MM.1S (cell line): ENCODE measurements at regions not wholly inside any gene's neighbourhood (a gene's known extent, or its start where the extent isn't known, plus 50 kb on each side); places are given as distances from the start of the nearest gene placed in this dataset.

Source experiments
- DNase-seq: peaks from one replicate; pipeline ENCODE4 v3.0.0-alpha.2; 2015
- H2AFZ ChIP-seq: fragments of 300-600 bp; sonication (generic); 2 replicates; pipeline ENCODE4 v1.6.0; 2016; ENCODE audit warnings: antibody characterized with exemption, low read length
- H3F3A ChIP-seq: fragments of 300-600 bp; sonication (generic); 2 replicates; pipeline ENCODE4 v1.6.1; 2016; ENCODE audit warnings: mild to moderate bottlenecking, antibody characterized with exemption, low read length, moderate library complexity, mixed read lengths; ENCODE audit not compliant: insufficient read depth
- H3K27ac ChIP-seq: fragments of 300-600 bp; sonication (generic); 2 replicates; pipeline ENCODE4 v1.5.1; 2016; ENCODE audit warnings: mild to moderate bottlenecking, low read length
- H3K27me3 ChIP-seq: fragments of 300-600 bp; sonication (generic); replicated peaks from 2 replicates; pipeline ENCODE4 v1.6.0; 2016; ENCODE audit warnings: low read length; ENCODE audit not compliant: insufficient read depth
- H3K36me3 ChIP-seq: fragments of 300-600 bp; sonication (generic); replicated peaks from 2 replicates; pipeline ENCODE4 v1.6.1; 2016; ENCODE audit warnings: mild to moderate bottlenecking, low read length, mixed read lengths; ENCODE audit not compliant: insufficient read depth
- H3K4me1 ChIP-seq: fragments of 300-600 bp; sonication (generic); 2 replicates; pipeline ENCODE4 v1.6.1; 2016; ENCODE audit warnings: low read length, mixed read lengths
- H3K4me2 ChIP-seq: fragments of 300-600 bp; sonication (generic); 2 replicates; pipeline ENCODE4 v1.6.0; 2016; ENCODE audit warnings: low read depth, low read length
- H3K4me3 ChIP-seq: fragments of 300-600 bp; sonication (generic); 2 replicates; pipeline ENCODE4 v1.5.1; 2016; ENCODE audit warnings: low read length, mixed read lengths
- H3K79me2 ChIP-seq: fragments of 300-600 bp; sonication (generic); 2 replicates; pipeline ENCODE4 v1.6.1; 2016; ENCODE audit warnings: mixed run types, low read length, mixed read lengths
- H3K9ac ChIP-seq: fragments of 300-600 bp; sonication (generic); 2 replicates; pipeline ENCODE4 v1.6.1; 2016; ENCODE audit warnings: low read length, mixed read lengths
- H3K9me2 ChIP-seq: fragments of 300-600 bp; sonication (generic); replicated peaks from 2 replicates; pipeline ENCODE4 v1.6.1; 2016; ENCODE audit warnings: mild to moderate bottlenecking, low read length, mixed read lengths; ENCODE audit not compliant: insufficient read depth
- H3K9me3 ChIP-seq: fragments of 300-600 bp; sonication (generic); replicated peaks from 2 replicates; pipeline ENCODE4 v1.6.1; 2016; ENCODE audit warnings: mild to moderate bottlenecking, low read length, mixed read lengths; ENCODE audit not compliant: insufficient read depth
- H4K20me1 ChIP-seq: fragments of 300-600 bp; sonication (generic); 2 replicates; pipeline ENCODE4 v1.6.1; 2016; ENCODE audit warnings: mild to moderate bottlenecking, low read length, moderate library complexity, mixed read lengths; ENCODE audit not compliant: insufficient read depth
- EZH2 ChIP-seq: fragments of 300-600 bp; sonication (generic); optimal IDR thresholded peaks from 2 replicates; pipeline ENCODE3; 2017; ENCODE audit warnings: low read depth, mild to moderate bottlenecking, antibody characterized with exemption, low read length, mixed read lengths
- EZH2phosphoT487 ChIP-seq: fragments of 300-600 bp; sonication (generic); IDR thresholded peaks from 2 replicates; pipeline ENCODE4 v1.6.1; 2018; ENCODE audit warnings: antibody characterized with exemption, low read length
- TF ChIP-seq, protein P1 (sequence below): fragments of 300-600 bp; sonication (generic); IDR thresholded peaks from 2 replicates; pipeline ENCODE4 v1.5.1; 2016; ENCODE audit warnings: antibody characterized with exemption, low read length, mixed read lengths

GRCh38 chr20:24131684-24132083 lies 143.1 kb upstream of the GGTLC1 start:
- H3K36me3 ChIP-seq, result no peaks in the 10 kb centered on the region
- H3K79me2 ChIP-seq, result no peaks in the 10 kb centered on the region
- H3K9ac ChIP-seq, result no peak overlapping the region
- no peak overlapping the region for H3K4me3 ChIP-seq
- H3K27ac ChIP-seq, result no peak overlapping the region
- TF ChIP-seq, protein P1, sequence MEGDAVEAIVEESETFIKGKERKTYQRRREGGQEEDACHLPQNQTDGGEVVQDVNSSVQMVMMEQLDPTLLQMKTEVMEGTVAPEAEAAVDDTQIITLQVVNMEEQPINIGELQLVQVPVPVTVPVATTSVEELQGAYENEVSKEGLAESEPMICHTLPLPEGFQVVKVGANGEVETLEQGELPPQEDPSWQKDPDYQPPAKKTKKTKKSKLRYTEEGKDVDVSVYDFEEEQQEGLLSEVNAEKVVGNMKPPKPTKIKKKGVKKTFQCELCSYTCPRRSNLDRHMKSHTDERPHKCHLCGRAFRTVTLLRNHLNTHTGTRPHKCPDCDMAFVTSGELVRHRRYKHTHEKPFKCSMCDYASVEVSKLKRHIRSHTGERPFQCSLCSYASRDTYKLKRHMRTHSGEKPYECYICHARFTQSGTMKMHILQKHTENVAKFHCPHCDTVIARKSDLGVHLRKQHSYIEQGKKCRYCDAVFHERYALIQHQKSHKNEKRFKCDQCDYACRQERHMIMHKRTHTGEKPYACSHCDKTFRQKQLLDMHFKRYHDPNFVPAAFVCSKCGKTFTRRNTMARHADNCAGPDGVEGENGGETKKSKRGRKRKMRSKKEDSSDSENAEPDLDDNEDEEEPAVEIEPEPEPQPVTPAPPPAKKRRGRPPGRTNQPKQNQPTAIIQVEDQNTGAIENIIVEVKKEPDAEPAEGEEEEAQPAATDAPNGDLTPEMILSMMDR, result no peak
- TF ChIP-seq EZH2phosphoT487, result no peak
- TF ChIP-seq EZH2, result no peak
- no peaks in the 10 kb centered on the region for H3F3A ChIP-seq
- H3K27me3 ChIP-seq, result no peaks in the 10 kb centered on the region
- H2AFZ ChIP-seq, result no peak overlapping the region
- no peak for DNase-seq
- no peaks in the 10 kb centered on the region for H4K20me1 ChIP-seq
- no peak overlapping the region for H3K4me2 ChIP-seq
- no peaks in the 10 kb centered on the region for H3K9me3 ChIP-seq
- H3K4me1 ChIP-seq, result peaks cover 7% of the 10 kb centered on the region; the same call in 1 of the 2 replicates
- no peaks in the 10 kb centered on the region for H3K9me2 ChIP-seq

- no peak for DNase-seq
- Histone ChIP-seq H3K79me2 (no peaks in the 10 kb centered on the region), H3F3A (no peaks in the 10 kb centered on the region), H3K36me3 (no peaks in the 10 kb centered on the region), H3K9ac (no peak overlapping the region), H3K27me3 (no peaks in the 10 kb centered on the region), H2AFZ (no peak overlapping the region), H3K4me1 (peaks cover 7% of the 10 kb centered on the region; the same call in 1 of the 2 replicates), H3K27ac (no peak overlapping the region), H3K9me3 (no peaks in the 10 kb centered on the region), H3K4me2 (no peak overlapping the region), H4K20me1 (no peaks in the 10 kb centered on the region), H3K9me2 (no peaks in the 10 kb centered on the region), H3K4me3 (no peak overlapping the region)
- TF ChIP-seq EZH2 (no peak), EZH2phosphoT487 (no peak)
- TF ChIP-seq, protein P1, result no peak
Observed at GRCh38 chr20:24131281-24131680, 142.7 kb upstream of the GGTLC1 start.

- Histone ChIP-seq H3K36me3 (no peaks in the 10 kb centered on the region), H3K4me2 (no peak overlapping the region), H3K9me2 (no peaks in the 10 kb centered on the region), H4K20me1 (no peaks in the 10 kb centered on the region), H2AFZ (no peak overlapping the region), H3K4me1 (peaks cover 7% of the 10 kb centered on the region; the same call in 1 of the 2 replicates), H3K9me3 (no peaks in the 10 kb centered on the region), H3K27ac (no peak overlapping the region), H3F3A (no peaks in the 10 kb centered on the region), H3K27me3 (no peaks in the 10 kb centered on the region), H3K9ac (no peak overlapping the region), H3K4me3 (no peak overlapping the region), H3K79me2 (no peaks in the 10 kb centered on the region)
- no peak for DNase-seq
- TF ChIP-seq, protein P1, result no peak
- no peak for TF ChIP-seq EZH2phosphoT487
- no peak for TF ChIP-seq EZH2
Observed at GRCh38 chr20:24129641-24130040, 141.1 kb upstream of the GGTLC1 start.
